MM.1S (cell line): ENCODE measurements at regions not wholly inside any gene's neighbourhood (a gene's known extent, or its start where the extent isn't known, plus 50 kb on each side); places are given as distances from the start of the nearest gene placed in this dataset.

ENCODE experiments used
- CTCF ChIP-seq: fragments of 300-600 bp; sonication (generic); IDR thresholded peaks from 2 replicates; pipeline ENCODE4 v1.5.1; 2016; ENCODE audit warnings: antibody characterized with exemption, low read length, mixed read lengths
- EZH2 ChIP-seq: fragments of 300-600 bp; sonication (generic); optimal IDR thresholded peaks from 2 replicates; pipeline ENCODE3; 2017; ENCODE audit warnings: low read depth, mild to moderate bottlenecking, antibody characterized with exemption, low read length, mixed read lengths
- EZH2phosphoT487 ChIP-seq: fragments of 300-600 bp; sonication (generic); IDR thresholded peaks from 2 replicates; pipeline ENCODE4 v1.6.1; 2018; ENCODE audit warnings: antibody characterized with exemption, low read length

DNA sequence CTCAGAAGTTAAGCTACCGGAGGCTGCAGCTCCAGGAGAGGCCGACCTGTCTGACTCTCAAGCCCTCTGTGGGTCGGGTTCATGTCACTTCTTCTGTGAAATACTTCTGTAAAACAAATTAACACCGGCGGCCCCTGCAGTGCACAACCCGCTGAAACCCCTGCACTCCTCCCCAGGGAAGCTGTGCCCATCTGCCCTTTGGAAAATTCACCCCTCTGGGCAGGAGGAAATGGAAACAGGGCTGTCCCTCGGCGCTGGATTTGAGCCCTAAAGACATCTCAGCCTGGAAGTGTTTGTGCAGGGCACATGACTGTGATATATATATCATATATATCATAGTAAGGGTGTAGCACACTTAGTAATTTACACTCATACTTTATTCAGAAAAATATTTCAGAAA lies 415.3 kb downstream of the IRS2 start:
- no peak for TF ChIP-seq CTCF
- no peak for TF ChIP-seq EZH2phosphoT487
- TF ChIP-seq EZH2: no peak
